ENCODE measurements at regions not wholly inside any gene's neighbourhood (a gene's known extent, or its start where the extent isn't known, plus 50 kb on each side); places are given as distances from the start of the nearest gene placed in this dataset.

DNA sequence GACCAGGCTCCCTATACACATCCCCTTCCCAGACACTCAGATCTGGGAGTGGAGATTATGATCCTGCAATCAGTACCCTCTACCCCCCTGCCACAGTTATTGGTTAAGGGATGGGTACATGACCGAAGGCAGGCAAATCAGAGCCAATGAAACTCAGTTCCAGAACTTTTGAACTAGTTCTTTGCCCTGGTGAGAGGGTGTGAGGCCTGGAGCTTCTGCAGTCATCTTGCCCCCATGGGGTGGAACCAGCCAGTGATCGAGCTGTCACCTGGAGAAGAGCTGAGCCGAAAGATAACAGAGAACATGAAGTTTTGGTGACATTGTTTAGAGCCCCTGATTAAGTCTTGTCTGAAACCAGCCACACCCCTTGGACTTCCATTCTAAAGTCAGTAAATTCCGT, 88.2 kb upstream of the DUSP5 start (continued):
- no peak for TF ChIP-seq ZNF48 (tag by site-specific recombination; IDR thresholded peaks at IDR 0.05)
- TF ChIP-seq ZBTB48 (tag by site-specific recombination; IDR thresholded peaks at IDR 0.05): no peak
- TF ChIP-seq ZNF292 (tag by site-specific recombination; IDR thresholded peaks at IDR 0.05; ENCODE audit: borderline replicate concordance, low read depth): no peak
- TF ChIP-seq ZNF843 (tag by site-specific recombination; IDR thresholded peaks at IDR 0.05): no peak
- TF ChIP-seq ZNF513 (tag by site-specific recombination; IDR thresholded peaks at IDR 0.05): no peak
- no peak for TF ChIP-seq MEIS1 (CRISPR knock-in tag; IDR thresholded peaks at IDR 0.05; ENCODE audit: borderline replicate concordance)
- TF ChIP-seq ZNF280C (tag by site-specific recombination; IDR thresholded peaks at IDR 0.05): no peak
- no peak for TF ChIP-seq ZNF239 (tag by site-specific recombination; IDR thresholded peaks at IDR 0.05)

- no peaks in the 10 kb centered on the region for H3K36me3 ChIP-seq (ENCODE audit: control insufficient read depth in 2 of 2, insufficient read depth in 1 of 2, low read length in 2 of 2)
- POLR2A ChIA-PET: no interaction called here
- no peak overlapping the region for H3K27ac ChIP-seq (ENCODE audit: extremely low read depth, low read depth, low read length)
- no peaks in the 10 kb centered on the region for H3K9me3 ChIP-seq (ENCODE audit: control insufficient read depth, insufficient read depth, low read depth, low read length)
- no peaks in the 10 kb centered on the region; the same call in 1 of the 2 replicates for H3K4me1 ChIP-seq (ENCODE audit: control insufficient read depth, insufficient read depth, low read length)
- no peak overlapping the region for H3K4me3 ChIP-seq (ENCODE audit: low read depth, low read length)
- CTCF ChIA-PET: no interaction called here
- TF ChIP-seq ZNF768 (tag by site-specific recombination; IDR thresholded peaks at IDR 0.05) (no peak), GLI4 (tag by site-specific recombination; IDR thresholded peaks at IDR 0.05) (no peak), MZF1 (tag by site-specific recombination; IDR thresholded peaks at IDR 0.05; ENCODE audit: borderline replicate concordance) (no peak), ZNF398 (tag by site-specific recombination; IDR thresholded peaks at IDR 0.05) (no peak), ZNF549 (tag by site-specific recombination; IDR thresholded peaks at IDR 0.05) (no peak), ZBTB48 (tag by site-specific recombination; IDR thresholded peaks at IDR 0.05) (no peak), REST (tag by site-specific recombination; IDR thresholded peaks at IDR 0.05) (no peak), ZNF580 (tag by site-specific recombination; IDR thresholded peaks at IDR 0.05) (no peak), ZNF274 (IDR thresholded peaks at IDR 0.05; ENCODE audit: low read length) (no peak), ZNF274 (tag by site-specific recombination; IDR thresholded peaks at IDR 0.05; ENCODE audit: borderline replicate concordance) (no peak), HOXA7 (CRISPR knock-in tag; IDR thresholded peaks at IDR 0.05; ENCODE audit: borderline replicate concordance) (no peak), ZNF292 (tag by site-specific recombination; IDR thresholded peaks at IDR 0.05; ENCODE audit: borderline replicate concordance, low read depth) (no peak), ZEB2 (tag by site-specific recombination; IDR thresholded peaks at IDR 0.05) (no peak), ZFP69B (tag by site-specific recombination; IDR thresholded peaks at IDR 0.05) (no peak), GLIS1 (tag by site-specific recombination; IDR thresholded peaks at IDR 0.05) (no peak), ZNF140 (tag by site-specific recombination; IDR thresholded peaks at IDR 0.05) (no peak), ZSCAN30 (tag by site-specific recombination; IDR thresholded peaks at IDR 0.05) (no peak), GLIS2 (tag by site-specific recombination; IDR thresholded peaks at IDR 0.05) (no peak)
- TF ChIP-seq, protein P1, sequence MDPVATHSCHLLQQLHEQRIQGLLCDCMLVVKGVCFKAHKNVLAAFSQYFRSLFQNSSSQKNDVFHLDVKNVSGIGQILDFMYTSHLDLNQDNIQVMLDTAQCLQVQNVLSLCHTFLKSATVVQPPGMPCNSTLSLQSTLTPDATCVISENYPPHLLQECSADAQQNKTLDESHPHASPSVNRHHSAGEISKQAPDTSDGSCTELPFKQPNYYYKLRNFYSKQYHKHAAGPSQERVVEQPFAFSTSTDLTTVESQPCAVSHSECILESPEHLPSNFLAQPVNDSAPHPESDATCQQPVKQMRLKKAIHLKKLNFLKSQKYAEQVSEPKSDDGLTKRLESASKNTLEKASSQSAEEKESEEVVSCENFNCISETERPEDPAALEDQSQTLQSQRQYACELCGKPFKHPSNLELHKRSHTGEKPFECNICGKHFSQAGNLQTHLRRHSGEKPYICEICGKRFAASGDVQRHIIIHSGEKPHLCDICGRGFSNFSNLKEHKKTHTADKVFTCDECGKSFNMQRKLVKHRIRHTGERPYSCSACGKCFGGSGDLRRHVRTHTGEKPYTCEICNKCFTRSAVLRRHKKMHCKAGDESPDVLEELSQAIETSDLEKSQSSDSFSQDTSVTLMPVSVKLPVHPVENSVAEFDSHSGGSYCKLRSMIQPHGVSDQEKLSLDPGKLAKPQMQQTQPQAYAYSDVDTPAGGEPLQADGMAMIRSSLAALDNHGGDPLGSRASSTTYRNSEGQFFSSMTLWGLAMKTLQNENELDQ (tag by site-specific recombination; IDR thresholded peaks at IDR 0.05; ENCODE audit: low read depth): no peak
Observed at GRCh38 chr10:110409926-110410325, 87.8 kb upstream of the DUSP5 start.
